Type B pancreatic cell (in vitro differentiated cells): ENCODE measurements at regions not wholly inside any gene's neighbourhood (a gene's known extent, or its start where the extent isn't known, plus 50 kb on each side); places are given as distances from the start of the nearest gene placed in this dataset.
"Not testable (repeated sequence)": the region's sequence is repeated elsewhere in the genome, so short reads cannot be mapped to it uniquely, and the experiment has no call there.

Experiments used
- DNase-seq: peaks from one replicate; pipeline ENCODE4 v3.0.0; 2021; ENCODE audit warnings: mixed read lengths; ENCODE audit not compliant: unreplicated experiment; ENCODE audit errors: extremely low spot score
- H3K27ac Mint-ChIP-seq: 2 replicates; pipeline ENCODE4 v1.8.0; 2021; ENCODE audit warnings: mild to moderate bottlenecking, mixed read lengths
- H3K27me3 Mint-ChIP-seq: 2 replicates; pipeline ENCODE4 v1.8.0; 2021; ENCODE audit warnings: mixed read lengths
- H3K36me3 Mint-ChIP-seq: 2 replicates; pipeline ENCODE4 v1.8.0; 2021; ENCODE audit warnings: mixed read lengths
- H3K4me1 Mint-ChIP-seq: one replicate; pipeline ENCODE4 v1.8.0; 2021; ENCODE audit warnings: mixed read lengths; ENCODE audit not compliant: unreplicated experiment
- H3K4me3 Mint-ChIP-seq: 2 replicates; pipeline ENCODE4 v1.8.0; 2021; ENCODE audit warnings: mild to moderate bottlenecking, mixed read lengths
- H3K9me3 Mint-ChIP-seq: 2 replicates; pipeline ENCODE4 v1.8.0; 2021; ENCODE audit warnings: mixed read lengths
- CTCF ChIP-seq: fragments of 200-600 bp; sonication (generic); conservative IDR thresholded peaks from 2 replicates; pipeline ENCODE4 v1.5.0; 2021; ENCODE audit warnings: antibody characterized with exemption, mild to moderate bottlenecking

DNA sequence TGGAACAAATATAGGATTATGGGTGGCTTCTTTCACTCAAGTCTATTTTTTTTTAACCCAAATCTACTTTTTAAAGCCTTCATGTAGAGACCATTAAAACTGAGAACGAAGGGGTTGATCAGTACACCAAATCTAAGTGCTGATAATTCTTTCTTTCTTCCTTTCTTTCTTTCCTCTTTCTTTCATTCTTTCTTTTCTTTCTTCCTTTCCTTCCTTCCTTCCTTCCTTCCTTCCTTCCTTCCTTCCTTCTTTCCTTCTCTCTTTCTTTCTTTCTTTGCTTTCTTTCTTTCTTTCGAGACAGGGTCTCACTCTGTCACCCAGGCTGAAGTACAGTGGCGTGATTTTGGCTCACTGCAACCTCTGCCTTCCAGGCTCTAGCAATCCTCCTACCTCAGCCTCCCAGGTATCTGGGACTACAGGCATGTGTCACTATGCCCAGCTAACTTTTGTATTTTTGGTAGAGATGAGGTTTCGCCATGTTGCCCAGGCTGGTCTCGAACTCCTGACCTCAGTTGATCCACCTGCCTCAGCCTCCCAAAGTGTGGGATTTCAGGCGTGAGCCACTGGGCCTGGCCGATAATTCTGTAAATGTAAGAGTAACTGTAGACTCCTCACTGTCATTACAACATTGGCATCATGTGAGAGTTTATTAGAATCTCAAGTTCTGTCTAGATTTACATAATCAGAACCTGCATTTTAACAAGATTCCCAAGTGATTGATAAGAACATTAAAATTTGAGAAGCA, 236.4 kb downstream of the TFEC start:
- H3K27me3 Mint-ChIP-seq: no peaks in the 10 kb centered on the region

GRCh38 chr7:115789901-115790300, 240.7 kb downstream of the TFEC start:
- no peaks in the 10 kb centered on the region for H3K36me3 Mint-ChIP-seq
- DNase-seq: peak; percentile 70
- no peak overlapping the region for H3K4me3 Mint-ChIP-seq
- TF ChIP-seq CTCF: no peak
- no peak overlapping the region for H3K27ac Mint-ChIP-seq
- peaks cover 5% of the 10 kb centered on the region for H3K9me3 Mint-ChIP-seq
- no peaks in the 10 kb centered on the region for H3K27me3 Mint-ChIP-seq
- H3K4me1 Mint-ChIP-seq: no peaks in the 10 kb centered on the region

More for the DNA sequence above, 236.4 kb downstream of the TFEC start:
- Mint-ChIP-seq H3K27ac (no peak overlapping the region), H3K4me3 (no peak overlapping the region), H3K36me3 (no peaks in the 10 kb centered on the region), H3K4me1 (no peaks in the 10 kb centered on the region), H3K9me3 (no peaks in the 10 kb centered on the region)
- no peak for DNase-seq
- TF ChIP-seq CTCF: no peak

- H3K9me3 Mint-ChIP-seq, H3K27ac Mint-ChIP-seq, H3K4me3 Mint-ChIP-seq, H3K4me1 Mint-ChIP-seq, DNase-seq, H3K27me3 Mint-ChIP-seq, H3K36me3 Mint-ChIP-seq: not testable (repeated sequence)
Measured at GRCh38 chr7:115789473-115789872, 241.1 kb downstream of the TFEC start.

- H3K9me3 Mint-ChIP-seq: peaks cover 5% of the 10 kb centered on the region
Measured at GRCh38 chr7:115782696-115783490, 247.7 kb downstream of the TFEC start.

GRCh38 chr7:115779561-115779960, 251.0 kb downstream of the TFEC start:
- peaks cover 4% of the 10 kb centered on the region for H3K27me3 Mint-ChIP-seq
- no peak for DNase-seq
- H3K27ac Mint-ChIP-seq: no peak overlapping the region
- no peaks in the 10 kb centered on the region for H3K36me3 Mint-ChIP-seq
- no peak overlapping the region for H3K4me3 Mint-ChIP-seq
- peaks cover 23% of the 10 kb centered on the region for H3K4me1 Mint-ChIP-seq
- H3K9me3 Mint-ChIP-seq: no peaks in the 10 kb centered on the region
- TF ChIP-seq CTCF: no peak

More at GRCh38 chr7:115782696-115783490, 247.7 kb downstream of the TFEC start:
- H3K4me3 Mint-ChIP-seq: peak overlapping the region; percentile 5
- H3K27ac Mint-ChIP-seq: no peak overlapping the region
- peaks cover 23% of the 10 kb centered on the region for H3K4me1 Mint-ChIP-seq
- peaks cover 4% of the 10 kb centered on the region for H3K27me3 Mint-ChIP-seq
- no peak for DNase-seq
- TF ChIP-seq CTCF: no peak
- H3K36me3 Mint-ChIP-seq: no peaks in the 10 kb centered on the region

- H3K4me3 Mint-ChIP-seq: no peak overlapping the region
- no peak for TF ChIP-seq CTCF
- peaks cover 4% of the 10 kb centered on the region for H3K27me3 Mint-ChIP-seq
- no peaks in the 10 kb centered on the region for H3K9me3 Mint-ChIP-seq
- no peak for DNase-seq
- H3K27ac Mint-ChIP-seq: no peak overlapping the region
- H3K4me1 Mint-ChIP-seq: peaks cover 6% of the 10 kb centered on the region
- H3K36me3 Mint-ChIP-seq: no peaks in the 10 kb centered on the region
Measured at GRCh38 chr7:115775981-115776380, 254.6 kb downstream of the TFEC start.
